Stimulated activated CD8-positive, alpha-beta memory T cell treated with anti-CD3 and anti-CD28 coated beads, Interleukin-4, amount 100 ng/mL, for 1 hour (primary cell): ENCODE measurements at regions not wholly inside any gene's neighbourhood (a gene's known extent, or its start where the extent isn't known, plus 50 kb on each side); places are given as distances from the start of the nearest gene placed in this dataset.
"Not testable (repeated sequence)": the region's sequence is repeated elsewhere in the genome, so short reads cannot be mapped to it uniquely, and the experiment has no call there.

Experiments used
- DNase-seq, 2 donors: peaks; one replicate each; pipeline ENCODE4 v3.0.0-alpha.2; 2020; ENCODE audit warnings: low read depth in 2 of 2, low spot score in 1 of 2

- DNase-seq = no peak
Measured at GRCh38 chr3:150303768-150304167, 104.3 kb upstream of the TSC22D2 start.

- no peak for DNase-seq
Measured at GRCh38 chr3:150302246-150302645, 105.9 kb upstream of the TSC22D2 start.

- no peak for DNase-seq
Measured at GRCh38 chr3:150300852-150301517, 107.1 kb upstream of the TSC22D2 start.

- DNase-seq = no peak
Measured at GRCh38 chr3:150300388-150300787, 107.7 kb upstream of the TSC22D2 start.

- DNase-seq = no peak
Measured at GRCh38 chr3:150299201-150299600, 108.9 kb upstream of the TSC22D2 start.

- no peak for DNase-seq
Measured at GRCh38 chr3:150296966-150297365, 111.1 kb upstream of the TSC22D2 start.

GRCh38 chr3:150296123-150296735, 111.9 kb upstream of the TSC22D2 start:
- DNase-seq = no peak

- DNase-seq = no peak
Measured at GRCh38 chr3:150293401-150294001, 114.6 kb upstream of the TSC22D2 start.

GRCh38 chr3:150292891-150293290, 115.2 kb upstream of the TSC22D2 start:
- no peak for DNase-seq

- DNase-seq = no peak
Measured at GRCh38 chr3:150291515-150291914, 116.6 kb upstream of the TSC22D2 start.

- no peak for DNase-seq
Measured at GRCh38 chr3:150286390-150287147, 121.5 kb upstream of the TSC22D2 start.

GRCh38 chr3:150285601-150286000, 122.5 kb upstream of the TSC22D2 start:
- no peak for DNase-seq

- DNase-seq = no peak
Measured at GRCh38 chr3:150278843-150279381, 129.2 kb upstream of the TSC22D2 start.

GRCh38 chr3:150278195-150278594, 129.9 kb upstream of the TSC22D2 start:
- DNase-seq = no peak

- DNase-seq = no peak
Measured at GRCh38 chr3:150277444-150277843, 130.7 kb upstream of the TSC22D2 start.

- no peak for DNase-seq
Measured at GRCh38 chr3:150275941-150276340, 132.2 kb upstream of the TSC22D2 start.

- DNase-seq = no peak
Measured at GRCh38 chr3:150274372-150274771, 133.7 kb upstream of the TSC22D2 start.

- no peak for DNase-seq
Measured at GRCh38 chr3:150273396-150273795, 134.7 kb upstream of the TSC22D2 start.

- no peak for DNase-seq
Measured at GRCh38 chr3:150271591-150271960, 136.5 kb upstream of the TSC22D2 start.

- DNase-seq = no peak
Measured at GRCh38 chr3:150270883-150271590, 137.1 kb upstream of the TSC22D2 start.

- DNase-seq = not testable (repeated sequence)
Measured at GRCh38 chr3:150270444-150270843, 137.7 kb upstream of the TSC22D2 start.
